Activated CD8-positive, alpha-beta memory T cell treated with anti-CD3 and anti-CD28 coated beads for 24 hours (primary cell): ENCODE measurements at regions not wholly inside any gene's neighbourhood (a gene's known extent, or its start where the extent isn't known, plus 50 kb on each side); places are given as distances from the start of the nearest gene placed in this dataset.

Experiments
- DNase-seq: peaks from one replicate; pipeline ENCODE4 v3.0.0-alpha.2; 2020

DNA sequence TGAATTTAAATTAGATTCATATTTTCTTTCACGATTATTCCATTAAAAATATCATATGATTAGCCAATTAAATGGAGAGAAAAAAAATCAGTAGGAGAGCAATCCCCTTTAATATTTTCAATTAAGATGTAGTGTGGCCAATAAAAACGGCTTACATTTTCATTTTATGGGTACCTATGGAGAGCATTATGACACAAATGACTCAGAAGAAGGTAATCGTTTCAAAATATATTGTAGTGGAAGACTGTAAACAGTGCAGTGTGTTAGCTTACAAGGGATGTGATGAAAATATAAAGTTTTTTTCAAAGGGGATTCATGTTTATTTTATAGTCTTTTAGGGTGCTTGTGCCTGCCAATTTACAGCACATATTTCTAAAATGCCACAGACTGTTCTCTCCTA, 1507.4 kb upstream of the CELF4 start:
- DNase-seq: no peak

DNA sequence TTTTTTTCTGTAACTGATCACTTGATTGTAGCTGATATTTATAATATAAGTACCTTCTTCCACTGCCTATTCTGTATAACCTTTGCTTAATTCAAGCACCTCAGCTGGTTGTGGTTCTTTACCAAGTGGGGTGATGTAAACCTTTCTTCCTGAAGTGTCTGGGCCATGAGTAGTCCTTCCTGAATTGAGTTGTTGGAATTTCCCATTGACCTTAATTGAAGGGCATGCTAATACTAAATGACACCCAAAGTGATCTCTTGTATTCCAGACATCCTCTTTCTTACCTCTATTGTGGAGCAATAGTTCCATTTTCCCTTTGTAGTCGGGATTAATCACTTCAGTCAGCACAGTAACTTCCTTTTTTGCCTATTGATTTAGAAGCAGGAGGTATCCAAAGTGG, 1496.8 kb upstream of the CELF4 start:
- no peak for DNase-seq

DNA sequence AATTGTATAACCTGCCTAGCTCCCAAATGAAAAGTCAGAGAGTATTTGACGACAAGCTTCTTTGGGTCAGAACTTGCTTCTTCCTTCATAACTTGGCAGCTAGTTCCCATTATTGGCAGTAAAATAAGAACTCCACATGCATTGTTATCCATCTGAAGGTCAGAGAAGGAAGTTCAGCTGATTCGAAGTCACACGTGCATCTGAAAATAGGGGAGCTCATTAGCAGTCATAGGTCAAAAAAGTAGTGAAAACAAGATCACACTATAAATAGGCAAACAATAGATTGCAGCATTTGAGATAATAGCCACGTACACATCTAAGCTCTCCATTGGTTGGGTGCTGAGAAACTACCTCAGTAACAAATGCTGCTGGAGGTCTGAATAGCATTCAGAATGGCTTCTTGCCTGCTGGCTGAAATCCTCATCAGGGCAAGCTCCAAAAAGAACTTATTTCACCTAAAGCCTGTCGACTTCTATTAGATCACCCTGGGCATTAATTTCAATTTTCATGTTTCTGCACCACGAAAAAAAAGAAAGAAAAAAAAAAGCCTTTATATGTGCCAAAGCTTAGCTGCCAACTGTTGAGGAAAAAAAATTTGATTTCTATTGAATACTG, 1492.9 kb upstream of the CELF4 start:
- no peak for DNase-seq

DNA sequence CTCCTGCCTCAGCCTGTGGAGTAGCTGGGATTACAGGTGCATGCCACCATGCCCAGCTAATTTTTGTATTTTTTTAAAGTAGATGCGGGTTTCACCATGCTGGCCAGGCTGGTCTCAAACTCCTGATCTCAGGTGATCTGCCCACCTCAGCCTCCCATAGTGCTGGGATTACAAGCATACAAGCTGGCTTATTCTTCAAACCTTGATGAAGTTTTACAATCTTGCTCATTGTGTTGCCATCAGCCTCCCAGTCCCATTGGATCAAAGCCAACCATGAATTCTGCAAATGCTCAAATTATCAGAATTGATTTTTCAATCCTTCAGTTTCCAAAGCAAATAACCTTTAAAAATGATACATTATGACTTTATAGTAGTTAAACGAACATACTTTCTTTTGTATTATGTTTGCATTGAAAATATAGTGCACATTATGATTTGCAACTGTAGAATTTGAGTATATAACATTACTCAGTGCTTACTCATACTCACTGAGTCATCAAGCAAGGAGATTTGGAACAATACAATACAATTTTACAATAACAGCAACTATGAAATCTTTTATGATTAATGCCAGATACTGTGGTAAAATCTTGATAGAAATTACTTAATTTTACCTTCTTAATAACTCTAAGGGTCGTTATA, 1491.9 kb upstream of the CELF4 start:
- DNase-seq: no peak

DNA sequence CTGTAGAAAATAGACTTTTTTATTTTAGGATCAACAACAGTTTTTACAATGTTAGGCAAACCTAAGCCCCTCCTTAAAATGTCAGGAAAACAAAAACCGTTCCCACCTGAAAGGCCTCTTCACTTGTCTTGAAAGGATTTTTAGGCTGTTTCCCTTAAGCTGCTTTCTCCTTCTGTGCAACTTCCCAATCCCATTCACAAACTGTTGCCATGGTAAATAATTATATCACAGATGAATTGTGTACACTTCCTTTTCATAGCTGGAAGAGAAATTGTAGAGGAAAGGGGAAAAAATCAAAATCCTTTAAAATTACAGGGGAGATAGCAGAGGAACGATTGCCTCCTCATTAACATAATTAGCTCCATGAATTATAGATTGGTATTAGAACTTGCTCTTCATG, 1488.0 kb upstream of the CELF4 start:
- DNase-seq: no peak

DNA sequence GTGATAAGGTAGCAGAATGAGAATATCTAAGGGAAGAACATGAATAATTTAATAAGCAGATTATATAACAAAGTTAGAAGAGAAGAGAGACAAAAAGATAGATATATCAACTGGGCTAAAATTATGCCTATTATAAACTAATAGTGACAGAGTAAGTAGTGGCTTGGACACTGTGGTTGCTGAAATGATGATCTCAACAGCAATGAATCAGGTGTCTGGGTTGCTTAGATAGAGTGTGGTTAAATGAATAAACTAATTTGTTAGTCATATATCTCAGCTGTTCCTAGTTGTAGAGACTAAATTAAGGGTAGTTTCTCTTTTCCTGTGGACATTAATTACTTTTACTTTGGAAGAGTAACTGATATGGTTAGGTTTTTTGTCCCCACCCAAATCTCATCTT, 1485.4 kb upstream of the CELF4 start:
- no peak for DNase-seq

DNA sequence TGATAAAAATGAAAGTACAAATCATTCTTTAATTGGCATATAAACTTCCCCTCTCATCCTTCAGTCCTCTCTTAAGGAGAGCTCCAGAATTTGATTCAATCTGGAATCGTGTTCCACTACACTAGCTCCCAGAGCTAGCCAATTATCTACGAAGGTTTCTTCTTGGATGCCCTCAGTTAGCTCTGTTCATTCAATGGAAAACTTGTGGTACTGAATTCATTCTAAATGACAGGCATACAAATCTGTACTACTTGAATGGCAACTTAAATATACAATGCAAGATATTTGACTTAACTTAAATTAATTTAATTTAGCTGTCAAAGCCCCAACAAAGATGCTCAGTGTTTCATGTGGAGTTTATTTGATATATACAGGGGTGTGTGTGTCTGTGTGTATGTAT, 1474.2 kb upstream of the CELF4 start:
- no peak for DNase-seq

DNA sequence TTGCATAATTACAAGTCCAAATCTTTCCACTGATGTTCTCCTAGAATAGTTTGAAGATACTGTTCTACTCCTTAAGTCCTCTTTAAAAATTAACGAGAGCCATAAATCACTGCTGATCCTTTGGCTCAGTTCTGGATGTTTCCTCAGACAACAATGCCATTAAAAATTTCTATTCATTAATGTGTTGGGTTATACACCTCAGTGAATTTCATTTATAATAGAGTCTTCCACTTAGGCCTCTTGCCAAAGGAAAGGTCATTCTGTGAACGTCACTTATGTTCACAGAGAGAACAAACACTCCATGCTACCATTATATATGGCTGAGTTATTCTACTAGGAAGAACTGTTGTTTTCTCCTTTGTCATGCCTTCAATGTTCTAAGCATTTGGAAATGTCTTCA, 1472.3 kb upstream of the CELF4 start:
- DNase-seq: no peak

DNA sequence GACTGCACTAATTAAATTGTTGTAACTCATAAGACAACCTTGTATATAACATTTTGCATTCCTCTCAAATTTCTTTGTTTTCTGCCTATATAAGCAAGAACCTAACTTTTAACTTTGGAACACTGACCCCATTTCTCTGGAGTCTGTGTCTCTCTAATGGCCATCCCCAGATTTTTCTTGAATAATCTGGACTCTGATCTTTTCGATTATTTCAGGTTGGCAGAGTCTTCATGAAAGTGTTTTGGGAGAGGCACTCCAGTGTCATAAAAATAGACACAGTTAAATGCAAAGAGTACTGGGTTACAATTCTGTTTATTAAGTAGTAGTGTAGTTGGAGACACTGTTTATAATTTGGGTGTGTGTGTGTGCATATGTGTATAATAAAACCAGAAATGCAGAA, 1467.7 kb upstream of the CELF4 start:
- no peak for DNase-seq

DNA sequence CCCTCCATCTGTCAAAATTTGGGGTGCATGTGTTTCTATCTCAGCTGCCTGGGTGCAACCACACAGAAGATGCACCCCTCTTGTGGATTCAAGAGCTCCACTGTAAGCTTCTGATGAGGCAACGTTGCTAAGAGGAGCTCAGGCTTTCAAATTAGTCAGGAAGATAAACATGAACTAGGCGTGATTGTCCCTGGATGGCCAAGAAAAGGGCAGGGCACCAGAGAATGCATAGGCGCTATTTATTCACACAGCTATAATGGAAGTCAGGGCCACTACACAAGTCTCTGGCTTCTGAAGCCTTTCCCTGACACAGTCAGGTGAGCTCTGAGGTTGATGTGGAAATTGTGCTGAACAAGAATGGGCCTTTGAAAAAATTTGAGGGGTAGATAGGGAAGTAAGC, 1466.0 kb upstream of the CELF4 start:
- DNase-seq: no peak

DNA sequence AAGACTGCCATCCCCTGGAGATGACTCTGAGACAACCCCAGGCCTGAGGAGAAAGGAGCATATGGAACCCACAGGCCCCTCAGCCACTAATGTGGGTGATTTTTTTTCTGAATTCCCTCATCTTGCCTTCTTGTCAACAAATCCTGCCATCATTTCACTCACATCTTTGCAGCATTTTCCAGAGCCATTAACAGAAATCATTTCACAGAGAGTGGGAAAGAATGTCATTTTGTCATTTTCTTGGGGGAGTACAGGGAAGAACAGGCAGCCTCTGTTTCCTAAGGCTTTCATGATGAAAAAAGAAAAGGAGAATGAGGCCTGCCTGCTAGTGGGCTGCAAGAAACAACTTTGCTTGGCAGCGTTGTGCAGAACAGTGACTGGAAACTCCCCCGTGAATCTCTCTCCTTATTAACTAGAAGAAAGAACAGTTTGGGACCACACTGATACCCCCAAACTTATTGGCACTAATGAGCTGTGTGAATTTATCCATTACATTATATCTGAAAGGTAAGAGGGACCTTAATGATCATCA, 1464.6 kb upstream of the CELF4 start:
- DNase-seq: no peak

DNA sequence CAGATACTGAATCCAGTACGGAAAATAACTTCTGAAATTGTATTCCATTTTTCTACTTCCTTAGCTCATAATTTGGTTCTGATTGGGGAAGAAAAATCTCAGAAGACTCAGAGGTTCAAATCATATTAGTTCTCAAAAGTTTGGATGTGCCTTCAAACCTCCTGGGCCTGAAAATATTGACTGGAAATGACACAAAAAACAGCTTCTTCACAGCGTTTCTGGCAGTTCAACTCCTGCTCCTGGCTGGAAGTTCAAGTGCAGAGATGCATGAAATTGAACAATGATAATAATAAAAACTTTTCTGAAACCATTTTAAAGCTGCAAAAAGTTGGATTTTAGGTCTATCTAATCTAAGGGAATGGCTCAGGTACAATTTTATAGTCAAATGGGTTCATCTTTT, 1459.9 kb upstream of the CELF4 start:
- no peak for DNase-seq

DNA sequence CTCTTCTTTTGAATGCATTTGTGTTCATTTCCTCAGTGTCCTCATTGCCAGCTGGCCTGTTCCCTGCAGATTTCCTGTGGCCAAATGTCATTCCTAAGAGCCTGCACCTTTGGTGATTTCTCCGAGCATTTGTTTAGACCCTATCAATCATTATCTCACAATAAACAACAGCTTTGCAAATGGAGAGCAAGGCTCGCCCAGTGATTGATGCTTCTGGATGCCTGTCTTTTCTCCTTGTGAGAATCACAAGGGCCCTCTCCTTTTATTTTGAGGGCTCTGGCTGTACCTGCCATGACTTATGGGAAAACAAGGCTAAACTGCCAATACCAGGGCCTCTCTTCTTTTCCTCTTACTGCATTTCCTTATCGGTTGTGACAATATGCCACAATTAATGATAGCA, 1454.4 kb upstream of the CELF4 start:
- DNase-seq: no peak

DNA sequence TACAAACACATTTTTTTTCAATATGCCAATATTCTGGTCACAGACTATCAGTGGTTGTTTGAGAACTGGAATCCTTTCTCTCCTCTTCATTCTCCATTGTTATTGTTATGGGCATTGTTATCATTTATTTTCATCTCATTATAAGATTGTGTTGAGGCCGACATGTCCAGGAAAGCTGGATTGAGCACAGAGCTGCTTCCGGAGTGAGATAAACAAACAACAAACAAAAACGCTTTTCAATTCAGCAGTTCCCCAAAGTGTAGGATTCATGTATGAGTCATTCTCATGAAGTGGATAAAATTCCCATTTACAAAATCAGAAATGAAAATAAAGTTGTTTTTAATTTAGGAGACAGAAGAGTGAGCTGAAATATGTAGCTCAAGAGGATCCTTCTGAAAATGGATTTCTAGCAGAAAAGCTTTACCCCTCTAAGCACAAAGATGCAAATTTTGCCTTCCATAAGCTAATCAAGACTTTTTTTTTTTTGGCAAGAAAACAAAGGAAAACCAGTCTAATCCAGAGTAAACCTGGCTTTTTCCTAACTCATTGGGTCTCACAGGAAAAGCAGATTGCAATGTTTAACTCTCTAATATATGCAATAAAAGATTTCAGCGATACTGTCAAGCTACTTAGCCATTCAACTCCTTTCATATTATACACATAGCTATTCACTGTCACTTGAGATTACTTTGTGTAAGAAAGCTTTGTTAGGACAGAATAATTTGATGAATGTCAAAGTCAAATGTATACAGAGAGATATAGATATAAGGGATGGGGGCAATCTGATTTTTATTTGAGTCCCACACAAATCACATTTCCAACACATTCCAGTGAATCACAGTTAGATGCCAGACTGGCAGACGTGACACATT, 1441.7 kb upstream of the CELF4 start:
- no peak for DNase-seq

DNA sequence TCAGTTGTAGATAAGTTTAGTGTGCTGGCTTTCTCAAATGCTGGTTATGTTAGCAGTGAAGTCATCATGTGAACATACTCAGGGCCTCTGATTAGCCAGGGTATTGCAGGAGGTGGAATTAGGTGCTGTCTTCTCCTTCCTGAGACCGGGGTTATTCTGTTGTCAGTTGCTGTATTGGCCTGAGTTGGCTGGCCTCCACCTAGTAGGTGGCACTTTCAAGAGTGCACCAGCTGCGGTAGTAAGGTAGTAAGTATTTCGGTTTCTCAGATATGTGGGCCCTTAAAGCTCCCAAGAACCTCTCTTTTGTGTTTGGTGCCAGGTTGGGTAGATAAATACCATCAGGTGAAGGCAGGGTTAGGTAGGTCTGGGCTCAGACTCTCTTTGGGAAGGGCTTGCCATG, 1430.5 kb upstream of the CELF4 start:
- no peak for DNase-seq

DNA sequence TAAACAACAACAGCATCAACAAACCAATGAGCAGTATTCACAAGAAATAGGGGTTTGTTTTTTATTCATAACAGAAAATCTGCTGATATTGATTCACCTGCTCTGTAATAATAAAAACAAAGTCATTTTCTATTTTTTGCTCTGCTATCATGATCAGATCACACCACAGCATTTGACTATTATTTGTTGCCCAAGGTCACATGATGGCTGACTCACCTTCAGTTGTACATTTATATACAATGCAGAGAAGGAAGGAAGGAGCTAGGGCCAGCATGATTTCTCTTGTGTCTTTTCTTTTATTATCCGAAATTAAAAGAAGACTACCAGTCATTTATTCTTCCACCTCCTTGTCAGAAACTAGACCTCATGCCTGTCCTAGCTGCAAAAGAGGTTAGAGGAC, 1427.7 kb upstream of the CELF4 start:
- DNase-seq: no peak

DNA sequence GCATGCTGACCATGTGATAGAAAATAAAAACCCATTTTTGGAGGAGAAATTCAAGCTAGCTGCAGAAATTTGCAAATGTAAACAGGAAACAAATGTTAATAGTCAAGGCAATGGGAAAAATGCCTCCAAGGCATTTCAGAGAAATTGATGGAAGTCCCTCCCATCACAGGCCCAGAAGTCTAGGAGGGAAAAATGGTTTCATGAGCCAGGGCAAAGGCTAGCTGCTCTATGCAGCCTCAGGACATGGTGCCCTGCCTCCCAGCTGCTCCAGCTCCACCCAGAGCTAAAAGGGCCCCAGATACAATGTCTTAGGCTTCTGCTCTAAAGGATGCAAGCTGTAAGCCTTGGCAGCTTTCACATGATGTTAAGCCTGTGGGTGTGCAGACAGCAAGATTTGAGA, 1419.4 kb upstream of the CELF4 start:
- DNase-seq: no peak

DNA sequence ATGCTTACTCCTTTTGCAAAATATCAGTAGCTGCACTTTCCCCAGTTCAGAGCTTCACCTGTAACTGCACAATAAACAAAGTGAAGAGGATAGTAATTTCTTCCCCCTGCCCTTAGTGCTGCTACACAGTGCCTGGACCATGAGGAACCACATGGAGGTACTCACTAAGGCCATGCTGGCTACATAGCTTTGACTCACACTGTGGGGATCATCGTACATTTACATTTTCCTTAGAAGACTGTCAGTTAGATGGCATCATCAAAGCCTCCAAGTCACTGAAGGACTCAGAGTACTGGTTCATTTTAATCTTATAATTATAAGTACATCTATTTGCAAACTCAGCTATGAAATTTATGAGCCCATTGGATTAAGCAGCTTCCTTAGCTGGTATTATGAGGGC, 1416.5 kb upstream of the CELF4 start:
- no peak for DNase-seq

DNA sequence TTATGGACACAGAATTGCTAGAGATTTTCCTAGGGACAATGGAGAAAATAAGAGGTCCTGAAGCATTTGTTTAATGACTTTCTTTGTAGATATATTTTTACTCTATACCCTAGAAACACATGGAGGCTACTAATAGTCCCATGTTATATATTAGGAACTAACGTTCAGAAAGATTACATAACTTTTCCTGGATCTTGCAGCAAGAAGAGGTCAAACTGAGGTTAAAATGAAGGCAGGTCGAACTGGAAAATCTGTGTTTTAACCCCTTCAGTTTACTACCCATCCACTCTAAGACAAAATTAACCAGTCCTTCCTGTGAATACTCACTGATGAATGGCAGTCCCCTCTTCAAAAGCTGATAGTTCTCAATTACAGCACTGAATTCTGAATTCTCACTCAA, 1415.8 kb upstream of the CELF4 start:
- no peak for DNase-seq

DNA sequence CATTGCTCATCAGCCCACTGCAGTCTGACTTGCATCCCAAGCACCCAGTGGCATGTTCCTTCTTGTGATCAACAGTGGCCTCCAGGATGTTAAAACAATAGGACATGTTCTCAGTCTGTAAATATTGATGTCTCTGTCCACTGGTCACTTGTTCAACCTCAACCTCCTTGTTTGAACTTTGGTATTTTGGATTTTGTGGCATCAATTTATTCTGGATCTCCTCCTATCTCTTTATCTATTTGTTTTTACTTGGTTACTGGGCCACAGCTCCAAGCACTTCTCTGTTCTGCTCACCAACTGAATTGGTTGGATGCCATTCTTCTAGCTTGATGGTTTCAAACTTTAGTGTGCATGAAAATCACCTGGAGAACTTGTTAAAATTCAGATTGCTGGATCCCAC, 1414.8 kb upstream of the CELF4 start:
- no peak for DNase-seq

DNA sequence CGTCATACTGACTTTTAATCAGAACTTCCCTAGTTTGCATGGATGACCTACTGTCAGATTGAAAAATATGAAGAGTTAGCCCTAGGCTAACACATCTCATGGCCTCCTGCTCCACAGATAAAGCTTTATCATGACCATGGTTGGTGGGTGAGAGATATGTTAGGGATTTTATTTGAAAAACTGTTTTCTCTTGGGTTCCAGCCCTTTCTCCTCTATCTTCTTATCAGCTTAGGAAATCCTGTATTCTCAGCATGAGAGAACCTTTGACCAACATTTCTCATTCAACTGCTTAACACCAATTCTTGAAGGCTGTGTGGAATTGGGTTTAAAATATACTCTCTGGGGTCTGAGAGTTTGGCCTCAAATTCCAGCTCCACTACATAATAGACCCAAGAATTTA, 1407.0 kb upstream of the CELF4 start:
- DNase-seq: no peak

DNA sequence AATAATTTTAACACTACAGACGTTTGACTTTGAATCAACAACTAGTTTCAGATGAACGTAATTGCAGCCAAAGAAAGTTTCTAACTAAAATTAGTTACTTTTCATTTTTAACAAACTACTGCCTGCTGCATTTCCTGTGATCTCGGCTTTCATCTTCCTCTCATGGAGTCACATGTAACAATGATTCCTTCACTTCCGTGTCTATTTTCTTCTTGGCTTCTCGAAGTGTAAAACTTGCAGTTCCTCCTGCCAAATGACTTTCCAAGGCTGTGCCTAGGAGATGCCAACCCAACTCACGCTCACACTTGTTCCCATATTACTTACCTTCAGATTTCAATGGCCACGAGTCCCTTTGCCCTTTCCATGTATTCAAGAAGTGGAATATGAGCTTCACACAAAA, 1406.3 kb upstream of the CELF4 start:
- no peak for DNase-seq

DNA sequence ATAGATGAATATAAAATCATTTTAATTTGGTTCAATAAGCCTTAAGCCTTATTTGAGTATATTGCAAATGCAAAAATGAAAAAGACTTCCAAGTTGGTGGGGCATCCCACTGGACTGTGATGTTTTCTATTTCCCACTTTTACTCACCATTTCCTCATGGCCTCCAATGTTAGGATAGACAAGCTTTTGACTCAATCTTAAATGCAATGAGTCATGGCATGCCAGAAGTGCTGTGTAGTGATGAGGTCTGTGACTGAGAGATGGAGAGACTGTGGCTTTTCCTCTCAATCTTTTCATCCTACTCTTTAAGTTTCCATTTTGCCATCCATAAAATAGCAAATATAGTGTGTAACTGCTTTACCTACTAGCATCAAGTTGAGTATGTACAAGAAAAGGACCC, 1401.2 kb upstream of the CELF4 start:
- no peak for DNase-seq
